ENCODE measurements at regions not wholly inside any gene's neighbourhood (a gene's known extent, or its start where the extent isn't known, plus 50 kb on each side); places are given as distances from the start of the nearest gene placed in this dataset.

DNA sequence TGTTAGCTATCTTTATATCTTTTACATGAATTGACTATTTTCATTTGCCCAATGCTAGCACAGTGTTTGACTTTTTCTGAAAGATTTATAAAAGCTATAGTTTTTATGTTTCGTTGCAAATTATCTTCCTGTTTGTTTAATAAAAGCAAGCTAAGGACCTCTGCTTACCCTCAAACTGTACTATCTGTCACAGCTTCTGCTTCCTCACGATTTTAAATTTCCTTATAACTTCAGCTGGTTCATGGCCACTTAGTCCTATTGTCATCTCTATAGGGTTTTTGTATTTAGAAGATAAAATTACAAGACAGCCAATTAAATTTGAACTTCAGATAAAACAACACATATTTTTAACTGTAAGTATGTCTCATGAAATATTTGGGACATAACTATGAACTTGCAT lies 494.0 kb downstream of the PDGFC start:
- TF ChIP-seq, protein P1, sequence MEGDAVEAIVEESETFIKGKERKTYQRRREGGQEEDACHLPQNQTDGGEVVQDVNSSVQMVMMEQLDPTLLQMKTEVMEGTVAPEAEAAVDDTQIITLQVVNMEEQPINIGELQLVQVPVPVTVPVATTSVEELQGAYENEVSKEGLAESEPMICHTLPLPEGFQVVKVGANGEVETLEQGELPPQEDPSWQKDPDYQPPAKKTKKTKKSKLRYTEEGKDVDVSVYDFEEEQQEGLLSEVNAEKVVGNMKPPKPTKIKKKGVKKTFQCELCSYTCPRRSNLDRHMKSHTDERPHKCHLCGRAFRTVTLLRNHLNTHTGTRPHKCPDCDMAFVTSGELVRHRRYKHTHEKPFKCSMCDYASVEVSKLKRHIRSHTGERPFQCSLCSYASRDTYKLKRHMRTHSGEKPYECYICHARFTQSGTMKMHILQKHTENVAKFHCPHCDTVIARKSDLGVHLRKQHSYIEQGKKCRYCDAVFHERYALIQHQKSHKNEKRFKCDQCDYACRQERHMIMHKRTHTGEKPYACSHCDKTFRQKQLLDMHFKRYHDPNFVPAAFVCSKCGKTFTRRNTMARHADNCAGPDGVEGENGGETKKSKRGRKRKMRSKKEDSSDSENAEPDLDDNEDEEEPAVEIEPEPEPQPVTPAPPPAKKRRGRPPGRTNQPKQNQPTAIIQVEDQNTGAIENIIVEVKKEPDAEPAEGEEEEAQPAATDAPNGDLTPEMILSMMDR (IDR thresholded peaks at IDR 0.05; ENCODE audit: low read depth, low read length) = no peak
- DNase-seq (ENCODE audit: low read depth in 2 of 2) = no peak
- H3K4me3 ChIP-seq (replicated peaks in 1 of 2; ENCODE audit: low read depth in 2 of 2, low read length in 2 of 2) = no peak overlapping the region

DNA sequence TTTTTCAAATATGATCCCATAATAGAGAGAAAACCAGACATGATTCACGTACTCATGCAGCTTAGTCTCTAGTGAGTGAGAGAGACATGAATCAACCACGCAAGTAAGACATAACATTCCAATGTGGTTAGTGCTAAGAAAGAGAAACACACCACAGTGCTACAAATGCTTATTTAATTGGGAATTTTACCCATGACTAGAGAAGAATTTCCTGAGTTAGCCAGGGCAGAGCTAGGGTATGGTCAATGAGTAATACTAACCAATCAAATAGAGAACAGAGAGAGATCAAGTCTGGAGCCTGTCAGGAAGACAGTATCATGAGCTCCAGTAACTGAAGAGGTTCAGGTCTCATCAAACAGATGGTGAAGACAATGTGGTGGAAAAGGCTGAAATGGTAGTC lies 495.2 kb downstream of the PDGFC start:
- no peak overlapping the region for H3K4me3 ChIP-seq (replicated peaks in 1 of 2; ENCODE audit: low read depth in 2 of 2, low read length in 2 of 2)
- TF ChIP-seq, protein P1 (IDR thresholded peaks at IDR 0.05; ENCODE audit: low read depth, low read length) = no peak
- peak; percentile 85 to 98 for DNase-seq (ENCODE audit: low read depth in 2 of 2)

GRCh38 chr4:156475322-156475721 lies 496.3 kb downstream of the PDGFC start:
- TF ChIP-seq, protein P1 (IDR thresholded peaks at IDR 0.05; ENCODE audit: low read depth, low read length) = peak; percentile 53
- H3K4me3 ChIP-seq (replicated peaks in 1 of 2; ENCODE audit: low read depth in 2 of 2, low read length in 2 of 2) = no peak overlapping the region
- DNase-seq (ENCODE audit: low read depth in 2 of 2) = peak; percentile 78 to 88

DNA sequence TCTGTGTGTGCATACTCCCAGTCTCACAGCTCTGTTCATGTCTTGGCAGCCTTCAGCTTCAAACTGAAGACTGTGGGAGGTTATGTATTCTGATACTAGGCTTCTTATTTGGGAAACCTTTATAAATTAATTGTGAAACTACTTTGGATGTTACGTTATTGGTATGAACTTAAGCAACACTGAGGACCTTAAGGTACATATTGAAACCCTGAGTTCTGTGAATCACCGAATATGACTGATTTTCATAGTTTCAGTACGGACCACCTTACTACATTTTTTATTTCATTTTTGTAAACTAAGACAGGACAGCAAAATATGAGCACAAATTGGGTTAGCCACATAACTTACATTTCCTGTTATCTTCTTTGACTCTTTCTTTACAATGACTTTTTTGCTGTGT lies 498.4 kb downstream of the PDGFC start:
- H3K4me3 ChIP-seq (replicated peaks in 1 of 2; ENCODE audit: low read depth in 2 of 2, low read length in 2 of 2) = no peak overlapping the region
- DNase-seq (ENCODE audit: low read depth in 2 of 2) = peak in 1 of 2 donors; percentile 11
- TF ChIP-seq, protein P1 (IDR thresholded peaks at IDR 0.05; ENCODE audit: low read depth, low read length) = no peak

DNA sequence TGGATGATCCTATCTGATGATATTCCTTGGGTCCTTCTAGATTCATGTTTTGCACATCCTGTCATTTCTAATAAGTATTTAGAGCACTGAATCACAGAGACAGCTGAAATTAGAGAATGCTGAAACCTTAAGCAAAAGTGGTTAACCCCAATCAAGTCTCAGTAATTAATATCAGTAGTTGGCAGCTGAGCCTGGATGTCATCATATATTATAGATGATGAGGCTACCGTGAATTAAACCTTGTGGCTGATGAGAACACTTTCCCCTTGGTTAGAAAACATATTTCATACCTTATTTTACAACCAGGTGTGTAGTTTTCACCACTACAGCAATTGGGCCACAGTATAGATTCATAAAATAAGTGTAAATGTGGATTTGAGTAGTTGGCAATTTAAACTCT lies 499.0 kb downstream of the PDGFC start:
- DNase-seq (ENCODE audit: low read depth in 2 of 2) = no peak
- TF ChIP-seq, protein P1 (IDR thresholded peaks at IDR 0.05; ENCODE audit: low read depth, low read length) = no peak
- H3K4me3 ChIP-seq (replicated peaks in 1 of 2; ENCODE audit: low read depth in 2 of 2, low read length in 2 of 2) = no peak overlapping the region

- no peak for DNase-seq (ENCODE audit: low read depth in 2 of 2)
Measured at GRCh38 chr4:156459584-156459983, 505.9 kb upstream of the CTSO start.

DNA sequence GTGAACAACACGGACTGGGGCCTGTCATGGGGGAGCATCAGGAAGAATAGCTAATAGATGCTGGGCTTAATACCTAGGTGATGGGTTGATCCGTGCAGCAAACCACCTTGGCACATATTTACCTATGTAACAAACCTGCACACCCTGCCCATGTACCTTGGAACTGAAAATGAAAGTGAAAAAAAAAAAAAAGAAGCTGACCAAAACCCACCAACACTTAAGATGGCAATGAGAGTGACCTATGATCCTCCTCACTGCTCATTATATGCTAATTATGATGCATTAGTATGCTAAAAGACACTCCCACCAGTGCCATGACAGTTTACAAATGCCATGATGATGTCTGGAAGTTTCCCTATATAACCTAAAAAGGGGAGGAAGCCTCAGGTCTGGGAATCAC lies 503.2 kb upstream of the CTSO start:
- TF ChIP-seq, protein P1 (IDR thresholded peaks at IDR 0.05; ENCODE audit: low read depth, low read length) = no peak
- DNase-seq (ENCODE audit: low read depth in 2 of 2) = no peak

More at GRCh38 chr4:156459584-156459983, 505.9 kb upstream of the CTSO start:
- no peak overlapping the region for H3K4me3 ChIP-seq (replicated peaks in 1 of 2; ENCODE audit: low read depth in 2 of 2, low read length in 2 of 2)
- TF ChIP-seq, protein P1 (IDR thresholded peaks at IDR 0.05; ENCODE audit: low read depth, low read length) = no peak

More for the DNA sequence above, 503.2 kb upstream of the CTSO start:
- no peak overlapping the region for H3K4me3 ChIP-seq (replicated peaks in 1 of 2; ENCODE audit: low read depth in 2 of 2, low read length in 2 of 2)
